Loucy (cell line): ENCODE measurements at regions not wholly inside any gene's neighbourhood (a gene's known extent, or its start where the extent isn't known, plus 50 kb on each side); places are given as distances from the start of the nearest gene placed in this dataset.

Experiments
- EZH2phosphoT487 ChIP-seq: fragments of 200-600 bp; IDR thresholded peaks from 2 replicates; pipeline ENCODE4 v1.6.1; 2018; ENCODE audit warnings: antibody characterized with exemption, mild to moderate bottlenecking, moderate library complexity, borderline replicate concordance
- TF ChIP-seq, protein P1 (sequence below): fragments of 200-600 bp; sonication (generic); conservative IDR thresholded peaks from 2 replicates; pipeline ENCODE4 v1.5.1; 2014; ENCODE audit warnings: mild to moderate bottlenecking, antibody characterized with exemption, low read length

DNA sequence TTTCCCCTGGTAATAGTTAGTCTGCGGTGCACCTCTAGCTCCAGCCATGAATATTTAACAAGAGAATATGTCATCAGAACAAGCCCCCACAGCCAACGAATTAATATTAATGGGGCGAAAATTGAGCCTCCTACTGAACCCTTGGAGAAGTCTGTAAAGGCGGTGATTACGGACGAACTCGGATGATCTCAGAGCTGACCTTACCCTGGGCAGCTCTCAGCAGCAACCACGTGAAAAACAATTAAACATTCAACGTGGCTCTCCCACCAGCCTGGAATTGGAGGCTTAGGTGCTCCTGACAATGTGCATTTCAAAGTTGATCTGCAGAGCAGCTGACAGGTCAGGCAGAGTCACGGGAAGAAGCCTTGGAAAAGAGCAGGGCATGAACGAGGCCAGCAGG is 407.6 kb upstream of the MYT1L start:
- no peak for TF ChIP-seq EZH2phosphoT487
- TF ChIP-seq, protein P1, sequence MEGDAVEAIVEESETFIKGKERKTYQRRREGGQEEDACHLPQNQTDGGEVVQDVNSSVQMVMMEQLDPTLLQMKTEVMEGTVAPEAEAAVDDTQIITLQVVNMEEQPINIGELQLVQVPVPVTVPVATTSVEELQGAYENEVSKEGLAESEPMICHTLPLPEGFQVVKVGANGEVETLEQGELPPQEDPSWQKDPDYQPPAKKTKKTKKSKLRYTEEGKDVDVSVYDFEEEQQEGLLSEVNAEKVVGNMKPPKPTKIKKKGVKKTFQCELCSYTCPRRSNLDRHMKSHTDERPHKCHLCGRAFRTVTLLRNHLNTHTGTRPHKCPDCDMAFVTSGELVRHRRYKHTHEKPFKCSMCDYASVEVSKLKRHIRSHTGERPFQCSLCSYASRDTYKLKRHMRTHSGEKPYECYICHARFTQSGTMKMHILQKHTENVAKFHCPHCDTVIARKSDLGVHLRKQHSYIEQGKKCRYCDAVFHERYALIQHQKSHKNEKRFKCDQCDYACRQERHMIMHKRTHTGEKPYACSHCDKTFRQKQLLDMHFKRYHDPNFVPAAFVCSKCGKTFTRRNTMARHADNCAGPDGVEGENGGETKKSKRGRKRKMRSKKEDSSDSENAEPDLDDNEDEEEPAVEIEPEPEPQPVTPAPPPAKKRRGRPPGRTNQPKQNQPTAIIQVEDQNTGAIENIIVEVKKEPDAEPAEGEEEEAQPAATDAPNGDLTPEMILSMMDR = no peak
